Spleen (tissue), 11 donors: ENCODE measurements at regions not wholly inside any gene's neighbourhood (a gene's known extent, or its start where the extent isn't known, plus 50 kb on each side); places are given as distances from the start of the nearest gene placed in this dataset.

ENCODE experiments used
- DNase-seq: peaks from one replicate; pipeline ENCODE4 v3.0.0-alpha.2; 2020
- H3K27ac ChIP-seq, 8 donors: fragments of 200-600 bp; sonication (generic) in 7 of 8; 1 replicate in 4 of 8; 2 replicates in 4 of 8; pipeline versions ENCODE4 v1.5.0 to v1.8.0; 2016 to 2021; ENCODE audit warnings: inconsistent platforms in 4 of 8, mild to moderate bottlenecking in 4 of 8, moderate library complexity in 1 of 8
- H3K27me3 ChIP-seq, 7 donors: fragments of 200-600 bp; sonication (generic) in 6 of 7; replicated peaks in 1 of 7; 1 replicate in 4 of 7; 2 replicates in 3 of 7; pipeline versions ENCODE4 v1.5.0 to v1.8.0; 2016 to 2021; ENCODE audit warnings: inconsistent platforms in 3 of 7, mild to moderate bottlenecking in 1 of 7
- H3K36me3 ChIP-seq, 6 donors: fragments of 200-600 bp; sonication (generic) in 5 of 6; 1 replicate in 4 of 6; 2 replicates in 2 of 6; pipeline versions ENCODE4 v1.5.0 to v1.8.0; 2016 to 2021; ENCODE audit warnings: inconsistent platforms in 2 of 6
- H3K4me1 ChIP-seq, 6 donors: fragments of 200-600 bp; sonication (generic) in 5 of 6; 1 replicate in 3 of 6; 2 replicates in 3 of 6; pipeline versions ENCODE4 v1.5.0 to v1.8.0; 2016 to 2021; ENCODE audit warnings: inconsistent platforms in 3 of 6
- H3K4me3 ChIP-seq, 8 donors: fragments of 200-600 bp; sonication (generic) in 7 of 8; 1 replicate in 4 of 8; 2 replicates in 4 of 8; pipeline versions ENCODE4 v1.5.0 to v1.8.0; 2016 to 2021; ENCODE audit warnings: inconsistent platforms in 4 of 8, mild to moderate bottlenecking in 4 of 8, moderate library complexity in 2 of 8
- H3K9me3 ChIP-seq, 8 donors: fragments of 200-600 bp; sonication (generic) in 7 of 8; 1 replicate in 4 of 8; 2 replicates in 4 of 8; pipeline versions ENCODE4 v1.5.0 to v1.8.0; 2016 to 2021; ENCODE audit warnings: inconsistent platforms in 4 of 8
- CTCF ChIP-seq, 11 experiments: fragments of 200-600 bp in 7 of 11; fragments of 450-650 bp in 4 of 11; sonication (generic) in 4 of 11; IDR thresholded peaks in 8 of 11; conservative IDR thresholded peaks in 3 of 11; 1 replicate in 7 of 11; 2 replicates in 4 of 11; pipeline versions ENCODE4 v1.4.0 to v1.8.0; 2016 to 2021; ENCODE audit warnings: antibody characterized with exemption in 11 of 11, inconsistent platforms in 4 of 11, mild to moderate bottlenecking in 1 of 11
- POLR2A ChIP-seq, 3 donors: fragments of 450-650 bp; IDR thresholded peaks; one replicate each; pipeline ENCODE4 v1.5.1; 2017; ENCODE audit warnings: antibody characterized with exemption in 3 of 3, mild to moderate bottlenecking in 1 of 3
- POLR2AphosphoS5 ChIP-seq, 3 donors: sonication (generic); formaldehyde crosslinking; IDR thresholded peaks; one replicate each; pipeline ENCODE4 v1.5.1; 2017; ENCODE audit warnings: antibody characterized with exemption in 3 of 3
- WGBS, 5 donors: extraction: QIAGEN DNeasy Blood & Tissue Kit in 3 of 5; methylation state at CpG; one replicate each; pipeline versions ENCODE4 v1.1.5 to v1.1.7; 2013 to 2018; 5-methylcytosine and 5-hydroxymethylcytosine counted together
- intact Hi-C: fragments of 100-400 bp; cut with DNase I; formaldehyde crosslinking; loops from one replicate; pipeline ENCODE4 v1.15.0; 2023; ENCODE audit warnings: low total_unique reads
- donor health status: healthy with polysubstance abuse.
- donor health status: DM: no; HTN: no; CAD: no; lungs with moderate emphysema.
- donor health status: DM: no; HTN: no; CAD: no.
- donor health status: Bipolar disorder and iron deficiency.
- donor health status: healthy.
- donor health status: DM: no; HTN: no; CAD: no.
- donor health status: DM: yes; HTN: yes; CAD: no.

- intact Hi-C loops, result no loop called here
Measured at GRCh38 chr13:48804821-48805601, 151.3 kb downstream of the CYSLTR2 start.

GRCh38 chr13:48806522-48806921 lies 152.8 kb downstream of the CYSLTR2 start:
- Histone ChIP-seq H3K27me3 (no peaks in the 10 kb centered on the region), H3K27ac (no peak overlapping the region), H3K36me3 (no peaks in the 10 kb centered on the region), H3K4me1 (peaks cover 0 to 14% (median 0%) of the 10 kb centered on the region in 6 donors), H3K4me3 (no peak overlapping the region), H3K9me3 (peaks cover 0 to under 1% (median 0%) of the 10 kb centered on the region in 8 donors)
- WGBS, 5 donors, result 88 to 98% (median 94%) methylated on average over 3 of the region's 3 CpGs
- DNase-seq, result no peak
- TF ChIP-seq POLR2A (IDR thresholded peaks at IDR 0.05) (no peak), CTCF (IDR thresholded peaks at IDR 0.05 in 8 of 11, conservative IDR thresholded peaks at IDR 0.05 in 3 of 11) (no peak), POLR2AphosphoS5 (IDR thresholded peaks at IDR 0.05) (no peak)
- intact Hi-C loops, result no loop called here

More at GRCh38 chr13:48804821-48805601, 151.3 kb downstream of the CYSLTR2 start:
- WGBS, 5 donors, result 84 to 93% (median 91%) methylated on average over 4 of the region's 4 CpGs
- Histone ChIP-seq H3K36me3 (no peaks in the 10 kb centered on the region), H3K4me1 (peaks cover 0 to 14% (median 0%) of the 10 kb centered on the region in 6 donors), H3K4me3 (no peak overlapping the region), H3K27me3 (no peaks in the 10 kb centered on the region), H3K27ac (no peak overlapping the region), H3K9me3 (no peaks in the 10 kb centered on the region)
- no peak for DNase-seq
- no peak for TF ChIP-seq POLR2AphosphoS5 (IDR thresholded peaks at IDR 0.05)
- no peak for TF ChIP-seq CTCF (IDR thresholded peaks at IDR 0.05 in 8 of 11, conservative IDR thresholded peaks at IDR 0.05 in 3 of 11)
- TF ChIP-seq POLR2A (IDR thresholded peaks at IDR 0.05), result no peak

GRCh38 chr13:48808683-48809082 lies 155.0 kb downstream of the CYSLTR2 start:
- intact Hi-C loops, result no loop called here
- H3K9me3 ChIP-seq, result peaks cover 0 to 4% (median 0%) of the 10 kb centered on the region in 8 donors
- 88 to 100% (median 95%) methylated on average over 1 of the region's 1 CpG for WGBS, 5 donors
- peaks cover 0 to 14% (median 0%) of the 10 kb centered on the region in 6 donors for H3K4me1 ChIP-seq
- H3K36me3 ChIP-seq, result no peaks in the 10 kb centered on the region
- TF ChIP-seq POLR2AphosphoS5 (IDR thresholded peaks at IDR 0.05) (no peak), POLR2A (IDR thresholded peaks at IDR 0.05) (no peak), CTCF (IDR thresholded peaks at IDR 0.05 in 8 of 11, conservative IDR thresholded peaks at IDR 0.05 in 3 of 11) (no peak)
- no peak overlapping the region for H3K27ac ChIP-seq
- H3K27me3 ChIP-seq, result no peaks in the 10 kb centered on the region
- DNase-seq, result no peak
- H3K4me3 ChIP-seq, result no peak overlapping the region

GRCh38 chr13:48810013-48810412 lies 156.3 kb downstream of the CYSLTR2 start:
- Histone ChIP-seq H3K27ac (no peak overlapping the region), H3K27me3 (no peaks in the 10 kb centered on the region), H3K4me1 (peaks cover 0 to 12% (median 0%) of the 10 kb centered on the region in 6 donors), H3K4me3 (no peak overlapping the region), H3K36me3 (no peaks in the 10 kb centered on the region), H3K9me3 (peaks cover 0 to 4% (median 0%) of the 10 kb centered on the region in 8 donors)
- intact Hi-C loops, result no loop called here
- TF ChIP-seq CTCF (IDR thresholded peaks at IDR 0.05 in 8 of 11, conservative IDR thresholded peaks at IDR 0.05 in 3 of 11) (no peak), POLR2A (IDR thresholded peaks at IDR 0.05) (no peak), POLR2AphosphoS5 (IDR thresholded peaks at IDR 0.05) (no peak)
- WGBS, 5 donors, result 83 to 91% (median 87%) methylated on average over 6 of the region's 6 CpGs
- DNase-seq, result no peak
